ENCODE measurements at regions not wholly inside any gene's neighbourhood (a gene's known extent, or its start where the extent isn't known, plus 50 kb on each side); places are given as distances from the start of the nearest gene placed in this dataset.

GRCh38 chr12:105774037-105774436 is 364.7 kb downstream of the NUAK1 start:
- peaks cover 7% of the 10 kb centered on the region for H3K27me3 Mint-ChIP-seq
- H3K4me1 Mint-ChIP-seq (ENCODE audit: low read depth), result no peaks in the 10 kb centered on the region
- H3K36me3 Mint-ChIP-seq (ENCODE audit: low read depth), result no peaks in the 10 kb centered on the region
- H3K4me3 Mint-ChIP-seq, result no peak overlapping the region
- peaks cover 5% of the 10 kb centered on the region for H3K9me3 Mint-ChIP-seq
- no peak overlapping the region for H3K27ac Mint-ChIP-seq

- Mint-ChIP-seq H3K4me3 (no peak overlapping the region), H3K4me1 (ENCODE audit: low read depth) (no peaks in the 10 kb centered on the region), H3K27me3 (peaks cover 7% of the 10 kb centered on the region), H3K27ac (no peak overlapping the region), H3K36me3 (ENCODE audit: low read depth) (no peaks in the 10 kb centered on the region), H3K9me3 (peaks cover 5% of the 10 kb centered on the region)
Measured at GRCh38 chr12:105775343-105775742, 363.4 kb downstream of the NUAK1 start.

- Mint-ChIP-seq H3K4me1 (ENCODE audit: low read depth) (peaks cover 10% of the 10 kb centered on the region), H3K36me3 (ENCODE audit: low read depth) (no peaks in the 10 kb centered on the region), H3K27me3 (peaks cover under 1% of the 10 kb centered on the region), H3K27ac (no peak overlapping the region), H3K9me3 (no peaks in the 10 kb centered on the region), H3K4me3 (no peak overlapping the region)
Measured at GRCh38 chr12:105783983-105784947, 354.5 kb downstream of the NUAK1 start.

GRCh38 chr12:105793421-105793820 is 345.3 kb downstream of the NUAK1 start:
- Mint-ChIP-seq H3K27ac (no peak overlapping the region), H3K4me3 (no peak overlapping the region), H3K36me3 (ENCODE audit: low read depth) (no peaks in the 10 kb centered on the region), H3K27me3 (peaks cover 11% of the 10 kb centered on the region), H3K9me3 (no peaks in the 10 kb centered on the region), H3K4me1 (ENCODE audit: low read depth) (no peaks in the 10 kb centered on the region)

- H3K27ac Mint-ChIP-seq, result no peak overlapping the region
- no peaks in the 10 kb centered on the region for H3K27me3 Mint-ChIP-seq
- no peaks in the 10 kb centered on the region for H3K9me3 Mint-ChIP-seq
- no peak overlapping the region for H3K4me3 Mint-ChIP-seq
- H3K4me1 Mint-ChIP-seq (ENCODE audit: low read depth), result no peaks in the 10 kb centered on the region
- no peaks in the 10 kb centered on the region for H3K36me3 Mint-ChIP-seq (ENCODE audit: low read depth)
Measured at GRCh38 chr12:105798256-105798845, 340.4 kb downstream of the NUAK1 start.

GRCh38 chr12:105799103-105799502 is 339.7 kb downstream of the NUAK1 start:
- Mint-ChIP-seq H3K4me1 (ENCODE audit: low read depth) (no peaks in the 10 kb centered on the region), H3K9me3 (no peaks in the 10 kb centered on the region), H3K4me3 (no peak overlapping the region), H3K27me3 (no peaks in the 10 kb centered on the region), H3K27ac (no peak overlapping the region), H3K36me3 (ENCODE audit: low read depth) (no peaks in the 10 kb centered on the region)

GRCh38 chr12:105801351-105801750 is 337.4 kb downstream of the NUAK1 start:
- Mint-ChIP-seq H3K27me3 (no peaks in the 10 kb centered on the region), H3K9me3 (no peaks in the 10 kb centered on the region), H3K36me3 (ENCODE audit: low read depth) (no peaks in the 10 kb centered on the region), H3K27ac (no peak overlapping the region), H3K4me1 (ENCODE audit: low read depth) (no peaks in the 10 kb centered on the region), H3K4me3 (no peak overlapping the region)

GRCh38 chr12:105803292-105803691 is 335.5 kb downstream of the NUAK1 start:
- no peaks in the 10 kb centered on the region for H3K27me3 Mint-ChIP-seq
- no peak overlapping the region for H3K4me3 Mint-ChIP-seq
- H3K36me3 Mint-ChIP-seq (ENCODE audit: low read depth), result no peaks in the 10 kb centered on the region
- H3K9me3 Mint-ChIP-seq, result no peaks in the 10 kb centered on the region
- no peak overlapping the region for H3K27ac Mint-ChIP-seq
- no peaks in the 10 kb centered on the region for H3K4me1 Mint-ChIP-seq (ENCODE audit: low read depth)

GRCh38 chr12:105804591-105805265 is 334.0 kb downstream of the NUAK1 start:
- Mint-ChIP-seq H3K27me3 (peaks cover 4% of the 10 kb centered on the region), H3K4me1 (ENCODE audit: low read depth) (no peaks in the 10 kb centered on the region)

GRCh38 chr12:105805730-105806399 is 332.9 kb downstream of the NUAK1 start:
- no peak overlapping the region for H3K27ac Mint-ChIP-seq
- no peaks in the 10 kb centered on the region for H3K36me3 Mint-ChIP-seq (ENCODE audit: low read depth)
- peaks cover 4% of the 10 kb centered on the region for H3K27me3 Mint-ChIP-seq
- no peaks in the 10 kb centered on the region for H3K9me3 Mint-ChIP-seq
- H3K4me3 Mint-ChIP-seq, result no peak overlapping the region
- H3K4me1 Mint-ChIP-seq (ENCODE audit: low read depth), result no peaks in the 10 kb centered on the region

More at GRCh38 chr12:105804591-105805265, 334.0 kb downstream of the NUAK1 start:
- H3K4me3 Mint-ChIP-seq, result no peak overlapping the region
- no peaks in the 10 kb centered on the region for H3K9me3 Mint-ChIP-seq
- no peaks in the 10 kb centered on the region for H3K36me3 Mint-ChIP-seq (ENCODE audit: low read depth)
- no peak overlapping the region for H3K27ac Mint-ChIP-seq

GRCh38 chr12:105806400-105806770 is 332.4 kb downstream of the NUAK1 start:
- Mint-ChIP-seq H3K4me1 (ENCODE audit: low read depth) (no peaks in the 10 kb centered on the region), H3K36me3 (ENCODE audit: low read depth) (no peaks in the 10 kb centered on the region), H3K4me3 (no peak overlapping the region), H3K27me3 (peaks cover 4% of the 10 kb centered on the region), H3K9me3 (no peaks in the 10 kb centered on the region), H3K27ac (no peak overlapping the region)

GRCh38 chr12:105812366-105812765 is 326.4 kb downstream of the NUAK1 start:
- H3K36me3 Mint-ChIP-seq (ENCODE audit: low read depth), result no peaks in the 10 kb centered on the region
- H3K4me1 Mint-ChIP-seq (ENCODE audit: low read depth), result no peaks in the 10 kb centered on the region
- H3K4me3 Mint-ChIP-seq, result no peak overlapping the region
- H3K27ac Mint-ChIP-seq, result no peak overlapping the region
- H3K9me3 Mint-ChIP-seq, result no peaks in the 10 kb centered on the region
- H3K27me3 Mint-ChIP-seq, result peaks cover 4% of the 10 kb centered on the region

- H3K4me3 Mint-ChIP-seq, result no peak overlapping the region
- H3K9me3 Mint-ChIP-seq, result no peaks in the 10 kb centered on the region
Measured at GRCh38 chr12:105813201-105813600, 325.6 kb downstream of the NUAK1 start.

GRCh38 chr12:105814283-105814682 is 324.5 kb downstream of the NUAK1 start:
- Mint-ChIP-seq H3K27ac (no peak overlapping the region), H3K27me3 (no peaks in the 10 kb centered on the region), H3K4me1 (ENCODE audit: low read depth) (no peaks in the 10 kb centered on the region), H3K9me3 (no peaks in the 10 kb centered on the region), H3K36me3 (ENCODE audit: low read depth) (no peaks in the 10 kb centered on the region), H3K4me3 (no peak overlapping the region)

More at GRCh38 chr12:105813201-105813600, 325.6 kb downstream of the NUAK1 start:
- no peaks in the 10 kb centered on the region for H3K36me3 Mint-ChIP-seq (ENCODE audit: low read depth)
- H3K27ac Mint-ChIP-seq, result no peak overlapping the region
- no peaks in the 10 kb centered on the region for H3K4me1 Mint-ChIP-seq (ENCODE audit: low read depth)
- H3K27me3 Mint-ChIP-seq, result peaks cover 4% of the 10 kb centered on the region

- no peaks in the 10 kb centered on the region for H3K9me3 Mint-ChIP-seq
- H3K27ac Mint-ChIP-seq, result no peak overlapping the region
- H3K4me1 Mint-ChIP-seq (ENCODE audit: low read depth), result no peaks in the 10 kb centered on the region
- H3K4me3 Mint-ChIP-seq, result no peak overlapping the region
- peaks cover 4% of the 10 kb centered on the region for H3K27me3 Mint-ChIP-seq
- H3K36me3 Mint-ChIP-seq (ENCODE audit: low read depth), result no peaks in the 10 kb centered on the region
Measured at GRCh38 chr12:105819549-105819948, 319.2 kb downstream of the NUAK1 start.
